GM19397 (cell line): ENCODE measurements at regions not wholly inside any gene's neighbourhood (a gene's known extent, or its start where the extent isn't known, plus 50 kb on each side); places are given as distances from the start of the nearest gene placed in this dataset.

Source experiments
- ATAC-seq: cut with Tn5 transposase; IDR thresholded peaks from one replicate; pipeline ENCODE4 v1.9.1; 2021; ENCODE audit warnings: mild to moderate bottlenecking, moderate library complexity; ENCODE audit not compliant: unreplicated experiment

DNA sequence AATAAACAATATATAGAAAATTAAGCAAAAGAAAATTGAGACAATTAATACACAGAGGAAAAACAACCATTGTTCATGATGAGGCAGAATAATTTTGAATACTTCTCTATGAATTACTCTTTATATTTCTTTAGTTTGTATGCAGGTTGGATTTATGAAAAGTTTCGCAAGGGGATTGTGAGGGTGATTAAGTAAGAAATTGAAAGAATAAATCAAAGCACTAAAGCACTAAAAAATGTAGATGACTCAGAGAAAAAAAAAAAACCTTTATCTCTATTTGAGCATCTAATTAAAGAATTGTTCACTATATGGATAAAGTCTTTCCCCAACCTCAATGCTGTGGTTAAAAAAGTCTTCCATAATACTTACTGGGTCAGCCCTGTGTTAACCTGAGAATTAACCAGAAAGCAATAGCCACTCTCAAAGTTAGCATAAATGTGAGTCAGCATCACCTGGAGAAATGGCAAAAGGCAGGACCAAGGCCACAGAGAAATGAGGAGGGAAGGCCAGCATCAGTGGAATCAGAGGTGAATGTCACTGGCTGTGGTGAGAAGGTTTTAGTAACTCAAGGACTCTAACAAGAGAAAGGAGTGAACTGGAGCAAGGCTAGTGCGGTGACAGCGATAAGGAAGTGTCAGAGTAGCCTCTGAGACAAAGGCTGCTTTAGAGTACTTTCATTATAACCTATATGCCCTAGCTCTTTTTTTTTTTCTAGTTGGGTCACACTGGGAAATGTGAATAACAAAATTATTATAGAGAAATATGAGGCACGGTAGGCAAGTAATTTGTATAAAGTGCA lies 310.4 kb downstream of the KCNC2 start:
- ATAC-seq, result no peak

DNA sequence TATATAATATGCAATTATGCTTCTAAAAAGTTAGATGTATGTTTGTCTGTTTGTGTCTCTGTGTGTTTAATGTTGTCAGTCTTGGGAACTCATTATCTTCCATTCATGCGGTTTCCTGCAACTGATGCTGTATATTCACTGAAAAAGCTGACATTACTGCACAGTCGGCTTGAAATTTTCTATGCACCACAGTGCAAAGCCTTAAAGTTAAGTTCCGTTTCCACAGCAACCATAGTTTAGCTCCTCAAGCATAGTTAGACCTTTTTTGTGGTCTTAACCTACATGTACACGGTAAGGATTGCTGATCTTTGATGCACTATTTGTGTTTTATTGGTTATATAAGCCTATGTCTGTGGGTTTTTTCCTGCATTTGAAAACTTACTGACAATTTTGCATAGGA lies 309.4 kb downstream of the KCNC2 start:
- ATAC-seq, result no peak

DNA sequence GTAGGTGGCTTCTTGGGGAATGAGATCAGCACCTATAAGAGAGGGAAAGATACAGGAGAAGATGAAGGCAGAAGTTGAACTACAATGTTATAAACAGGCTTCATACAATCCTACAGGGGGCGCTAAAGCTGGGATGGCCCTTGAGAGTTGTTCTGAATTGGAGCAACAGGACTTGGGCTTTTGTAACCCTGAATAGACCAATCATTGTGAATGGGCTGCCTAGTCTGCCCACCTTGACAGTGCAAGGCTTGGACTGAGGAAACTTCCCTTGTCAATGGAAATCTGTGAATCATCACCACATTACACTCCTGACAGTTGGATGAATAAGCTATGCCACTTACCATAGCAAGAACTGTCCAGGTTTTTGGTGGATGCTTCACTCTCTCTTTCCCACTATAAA lies 306.1 kb downstream of the KCNC2 start:
- ATAC-seq, result no peak

DNA sequence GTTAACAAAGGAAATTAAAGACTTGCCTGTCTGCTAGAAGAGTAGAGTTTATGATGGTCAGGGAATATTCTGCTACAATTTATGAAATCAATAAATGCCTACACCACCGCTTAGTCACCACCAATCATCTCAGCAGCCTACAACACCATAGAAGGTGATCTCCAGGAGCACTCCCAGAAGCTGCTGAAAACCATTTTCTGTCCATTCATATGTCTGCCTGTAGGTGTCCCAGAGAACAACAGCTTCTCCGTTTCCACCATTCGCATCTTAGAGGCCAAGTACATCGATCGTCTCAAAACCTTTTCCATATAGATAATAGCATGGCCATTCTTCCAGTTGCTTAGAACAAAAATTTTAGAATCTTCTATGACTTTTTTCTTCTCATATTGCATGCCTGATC lies 303.4 kb downstream of the KCNC2 start:
- no peak for ATAC-seq

DNA sequence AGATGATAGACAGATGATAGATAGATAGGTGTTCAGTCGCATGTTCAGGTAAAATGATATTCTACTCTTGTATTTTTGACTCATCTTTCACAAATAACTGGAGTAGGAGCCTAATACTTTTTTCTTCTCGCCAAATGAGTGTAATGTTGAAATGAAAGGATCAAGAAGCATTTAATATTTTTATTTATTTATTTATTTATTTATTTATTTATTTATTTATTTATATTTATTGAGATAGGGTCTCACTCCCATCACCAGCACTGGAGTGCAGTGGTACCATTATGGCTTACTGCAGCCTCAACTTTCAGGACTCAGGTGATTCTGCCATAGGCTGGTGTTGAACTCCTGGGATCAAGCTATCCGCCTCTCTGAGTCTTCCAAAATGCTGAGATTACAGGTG lies 298.8 kb downstream of the KCNC2 start:
- no peak for ATAC-seq

DNA sequence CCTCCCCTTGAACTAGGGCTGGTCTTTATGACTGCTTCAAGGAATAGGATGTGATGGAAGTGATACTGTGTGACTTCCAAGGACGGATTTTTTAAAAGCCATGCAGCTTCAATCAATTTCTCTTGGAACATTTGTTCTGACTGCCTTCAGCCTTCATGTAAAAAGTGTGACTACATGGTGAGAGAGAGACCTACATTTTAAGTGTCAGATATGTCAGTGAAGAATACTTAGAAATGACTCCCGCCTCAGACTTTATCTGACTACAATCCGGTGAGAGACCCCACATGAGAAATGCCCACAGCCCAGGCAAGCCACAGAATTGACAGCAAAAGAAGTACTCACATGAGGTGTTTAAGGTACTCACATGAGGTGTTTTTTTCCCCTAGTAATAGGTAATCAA lies 295.3 kb downstream of the KCNC2 start:
- ATAC-seq, result no peak

DNA sequence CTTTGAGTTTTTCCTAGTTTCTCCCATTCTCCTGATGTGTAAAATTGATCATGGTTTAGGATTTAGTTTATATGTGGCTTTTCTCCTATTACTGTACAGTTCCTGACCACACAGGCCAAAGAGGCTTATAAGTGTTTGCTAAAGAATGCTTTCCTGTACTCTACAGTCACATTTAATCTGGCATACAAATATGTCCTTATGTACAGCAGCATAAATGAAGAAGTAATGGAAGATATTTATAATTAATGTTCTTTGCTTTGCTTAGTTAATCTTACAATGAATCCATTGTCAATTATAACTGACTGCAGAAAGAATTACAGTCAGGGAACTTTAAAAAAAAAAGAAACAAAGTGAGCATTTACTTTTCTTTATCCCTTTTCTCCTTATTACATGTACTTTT lies 293.9 kb downstream of the KCNC2 start:
- no peak for ATAC-seq

DNA sequence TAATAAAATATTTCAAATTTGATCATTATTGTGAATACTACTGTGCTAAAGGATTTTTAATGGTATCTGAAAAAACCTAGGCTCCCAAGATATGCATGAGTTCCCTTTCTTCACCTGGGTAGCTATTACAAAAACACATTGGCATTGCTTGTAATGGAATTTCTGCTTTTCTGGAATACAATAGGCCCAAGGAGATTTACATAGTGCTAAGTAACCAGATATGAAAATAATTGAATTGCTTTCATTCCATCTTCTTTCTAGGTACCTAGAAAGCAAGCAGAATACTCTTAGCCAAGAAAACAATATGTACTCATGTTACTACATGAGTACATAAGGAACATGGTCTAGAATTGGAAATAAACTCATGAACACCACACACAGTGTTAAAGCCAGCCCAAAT lies 291.9 kb downstream of the KCNC2 start:
- ATAC-seq, result no peak

DNA sequence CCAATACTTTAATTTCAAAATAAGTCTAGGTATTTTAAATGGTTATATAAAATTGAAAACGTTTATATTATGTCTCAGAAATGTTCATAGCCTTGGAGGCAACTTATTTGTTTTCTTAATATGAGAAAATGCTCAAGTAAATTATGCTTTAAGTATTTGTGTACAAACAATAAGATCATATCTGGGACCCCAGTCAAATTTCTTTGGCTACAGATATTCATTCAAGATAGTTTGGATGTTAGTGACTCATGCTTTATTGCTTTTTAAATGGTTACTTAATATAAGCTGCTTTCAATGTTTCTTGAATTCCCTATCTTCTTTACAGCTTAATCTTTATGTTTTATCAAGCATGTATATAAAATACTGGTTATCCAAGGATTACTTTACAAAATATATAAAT lies 291.3 kb downstream of the KCNC2 start:
- no peak for ATAC-seq

DNA sequence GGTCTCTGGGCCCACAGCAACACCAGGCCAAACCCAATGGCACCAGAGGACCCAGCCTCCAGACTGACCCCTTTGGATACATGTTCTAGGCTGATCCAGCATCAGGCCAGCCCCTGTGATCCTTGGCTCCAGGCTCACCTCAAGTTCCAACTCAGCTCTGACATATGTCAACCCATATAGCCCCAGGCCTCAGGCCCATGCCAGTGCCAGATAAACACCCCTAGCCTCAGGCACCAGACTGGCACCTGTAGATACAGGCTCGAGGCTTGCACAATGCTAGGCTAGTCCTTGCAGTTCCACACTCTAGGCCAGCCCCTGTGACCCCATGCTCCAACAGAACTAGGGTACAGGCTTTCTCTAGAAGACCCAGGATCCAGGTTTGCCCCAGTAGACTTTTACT lies 287.5 kb downstream of the KCNC2 start:
- no peak for ATAC-seq

DNA sequence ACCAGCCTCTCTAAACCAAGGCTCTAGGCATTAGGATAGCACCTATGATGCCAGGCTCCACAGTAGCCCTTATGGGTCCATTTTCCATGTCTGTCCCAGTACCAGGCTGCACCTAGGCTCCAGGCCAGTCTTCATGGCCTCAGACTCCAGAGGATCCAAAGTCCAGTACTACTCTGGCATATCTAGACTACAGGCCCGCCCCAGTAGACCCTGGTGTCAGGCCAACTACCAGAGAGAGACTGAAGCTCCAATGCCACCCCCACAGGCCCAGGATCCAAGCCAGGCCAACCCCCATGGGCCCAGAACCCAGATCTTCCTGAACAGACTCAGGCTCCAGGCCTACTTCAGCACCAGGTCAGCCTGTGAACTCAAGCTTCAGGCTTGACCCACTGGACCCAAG lies 287.0 kb downstream of the KCNC2 start:
- no peak for ATAC-seq

DNA sequence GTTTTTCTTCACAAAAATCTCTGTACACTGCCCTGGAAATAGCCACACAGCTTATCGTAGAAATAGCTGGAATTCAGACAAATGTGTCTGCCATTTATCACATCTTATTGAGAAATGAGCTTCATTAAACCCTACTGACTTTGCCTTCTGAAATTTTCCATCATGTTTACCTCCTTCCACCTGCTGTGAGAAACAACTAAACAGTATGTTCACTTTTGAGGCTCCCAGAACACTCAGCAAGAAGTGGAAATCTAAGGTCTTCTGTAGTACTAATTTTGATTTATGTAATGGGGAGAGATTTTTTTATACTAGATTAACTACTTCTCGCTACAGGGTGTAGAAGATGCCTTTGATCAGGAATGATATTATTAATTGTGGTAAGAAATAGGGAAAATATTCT lies 268.0 kb downstream of the KCNC2 start:
- ATAC-seq, result no peak

DNA sequence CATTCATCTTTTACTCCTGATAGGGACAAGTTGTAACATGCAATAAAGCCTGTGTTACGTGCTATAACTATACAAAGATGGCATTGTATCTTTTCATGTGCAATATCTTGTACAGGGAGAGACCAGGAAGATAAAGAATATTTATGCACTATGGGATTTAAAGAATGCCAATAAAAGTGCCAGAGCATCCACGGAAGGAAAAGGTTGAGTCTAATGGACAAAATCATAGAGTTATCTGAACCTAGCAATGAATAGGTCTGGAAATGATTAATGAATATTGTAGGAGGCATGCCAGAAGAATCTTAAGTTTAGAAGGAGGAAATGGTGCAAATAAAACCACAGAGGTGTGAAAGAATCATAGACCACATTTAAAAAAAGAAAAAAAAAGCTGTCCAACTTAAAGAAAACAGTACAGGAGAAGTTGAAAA lies 263.9 kb downstream of the KCNC2 start:
- no peak for ATAC-seq

DNA sequence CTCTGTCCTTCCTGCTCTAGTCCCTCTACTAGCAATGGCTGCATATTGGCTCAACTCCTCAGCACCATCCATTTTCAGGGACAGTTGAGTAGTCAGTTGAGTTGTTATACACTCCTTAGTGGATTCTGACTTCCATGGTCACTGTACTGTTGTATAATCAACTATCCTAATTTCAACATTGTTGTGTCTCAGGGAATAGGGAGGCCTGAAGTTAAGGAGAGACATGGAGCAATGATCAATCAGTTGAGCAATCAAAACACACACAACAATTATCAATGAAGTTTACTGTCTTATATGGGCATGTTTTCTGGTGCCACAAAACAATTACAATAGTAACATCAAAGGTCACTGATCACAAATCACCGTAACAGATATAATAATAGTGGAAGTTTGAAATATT lies 255.9 kb downstream of the KCNC2 start:
- ATAC-seq, result no peak

DNA sequence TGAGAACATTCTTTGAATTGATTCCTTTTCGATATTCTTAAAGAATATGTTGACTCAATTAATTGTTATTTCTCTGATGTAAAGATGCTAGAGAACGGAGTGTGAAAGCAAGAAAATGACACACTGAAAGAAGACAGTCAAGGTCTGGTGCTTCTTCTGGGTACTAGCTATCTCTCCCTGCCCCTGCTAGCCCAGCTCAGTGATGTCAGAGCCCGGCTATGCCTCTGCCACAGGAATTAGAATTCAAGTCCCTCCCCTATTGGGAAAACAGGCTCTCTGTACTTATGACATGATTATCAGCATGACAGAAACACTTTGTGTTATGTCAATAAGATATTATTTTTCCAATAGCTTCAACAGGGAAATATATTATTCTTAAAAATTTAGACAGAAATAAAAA lies 252.4 kb downstream of the KCNC2 start:
- ATAC-seq, result no peak

DNA sequence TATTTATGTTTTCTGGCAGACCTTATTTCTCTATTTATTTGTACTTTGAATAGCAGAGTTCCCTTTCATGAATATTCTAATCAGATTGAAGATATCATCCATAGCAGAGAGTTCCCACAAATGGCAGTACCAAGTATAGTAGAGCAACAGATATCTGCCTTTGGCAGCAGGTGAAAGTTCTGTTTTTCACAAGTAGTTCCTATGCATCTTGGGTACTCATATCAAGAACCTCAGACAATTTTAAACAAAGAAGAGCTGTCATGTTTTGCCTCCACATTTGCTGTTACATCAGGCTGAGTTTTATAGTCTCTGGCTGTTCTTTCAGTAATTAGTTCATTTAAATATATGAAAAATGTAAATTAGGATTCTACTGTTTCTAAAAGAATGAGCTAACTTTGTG lies 252.0 kb downstream of the KCNC2 start:
- no peak for ATAC-seq

DNA sequence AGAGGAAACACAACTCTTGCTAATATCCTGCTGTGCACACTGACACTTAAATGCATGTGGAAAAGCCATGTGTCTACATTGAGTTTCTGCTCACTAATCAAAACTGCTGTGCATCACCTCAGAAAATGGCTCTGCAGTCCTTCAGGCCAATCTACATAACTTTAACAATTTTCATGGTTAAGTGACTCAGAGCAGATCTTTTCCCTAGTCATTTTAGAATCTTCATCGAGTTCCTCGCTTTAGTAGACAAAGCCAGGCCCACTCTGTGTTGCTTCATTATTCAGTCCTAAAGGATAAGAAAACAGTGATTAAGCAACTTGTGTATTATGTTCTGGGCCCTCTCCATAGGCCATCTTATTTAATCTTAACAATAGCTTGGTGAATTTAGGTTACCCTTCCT lies 250.0 kb downstream of the KCNC2 start:
- no peak for ATAC-seq

DNA sequence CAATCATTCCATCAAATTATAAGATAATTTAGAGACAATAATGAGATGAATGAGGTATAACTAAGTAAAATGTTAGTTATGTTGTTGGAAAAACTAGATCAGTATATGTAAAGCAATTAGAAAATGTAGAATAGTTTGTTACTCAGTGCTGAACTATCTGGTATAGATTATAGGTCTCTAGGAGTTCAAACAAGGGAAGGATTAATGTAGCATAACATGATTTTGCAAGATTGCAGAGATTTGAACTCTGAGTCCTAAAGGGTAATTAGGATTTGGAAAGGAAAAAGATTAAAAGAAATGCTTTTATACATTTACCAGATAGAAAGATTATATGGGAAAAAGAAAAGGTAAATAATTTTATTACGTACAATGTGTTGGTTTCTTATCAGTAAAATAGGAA lies 246.3 kb downstream of the KCNC2 start:
- ATAC-seq, result no peak

DNA sequence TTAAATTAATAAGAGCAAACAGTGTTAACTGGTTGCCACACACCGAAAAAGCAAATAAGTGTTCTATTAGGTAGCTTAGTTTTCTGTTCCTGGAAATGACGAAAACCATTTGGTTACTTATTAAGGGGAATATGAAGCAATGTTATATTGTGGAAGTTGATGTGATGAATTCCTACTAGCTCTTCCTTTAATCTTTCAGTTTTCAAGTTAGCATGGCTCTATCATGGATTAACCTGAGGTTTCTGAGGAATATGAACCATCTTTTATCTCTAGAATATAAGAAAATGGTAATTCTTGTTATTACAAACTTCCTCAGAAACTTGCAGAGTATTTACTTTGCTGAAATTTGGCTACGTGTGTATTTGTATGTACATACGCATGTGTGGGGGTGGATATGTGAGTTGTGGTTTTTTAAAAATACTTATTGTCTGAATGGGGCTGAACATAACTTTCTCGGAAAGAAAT lies 245.7 kb downstream of the KCNC2 start:
- ATAC-seq, result no peak

DNA sequence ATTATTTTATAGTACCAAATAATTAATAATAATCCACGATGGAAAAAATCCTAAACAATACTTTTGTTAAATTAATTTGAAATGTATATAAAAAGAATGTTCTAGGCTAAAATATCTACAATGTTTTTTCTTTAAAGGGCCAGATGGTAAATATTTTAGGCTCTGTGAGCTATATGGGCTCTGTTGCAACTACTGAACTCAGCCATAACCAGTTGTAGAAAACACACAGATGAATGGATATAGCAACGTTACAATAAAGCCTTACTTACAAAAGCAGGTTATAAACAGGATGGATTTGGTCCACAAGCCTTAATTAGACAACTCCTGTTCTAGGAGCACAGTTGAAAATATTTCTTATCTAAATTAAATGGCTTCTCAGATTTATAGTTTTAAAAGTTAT lies 245.2 kb downstream of the KCNC2 start:
- ATAC-seq, result no peak

DNA sequence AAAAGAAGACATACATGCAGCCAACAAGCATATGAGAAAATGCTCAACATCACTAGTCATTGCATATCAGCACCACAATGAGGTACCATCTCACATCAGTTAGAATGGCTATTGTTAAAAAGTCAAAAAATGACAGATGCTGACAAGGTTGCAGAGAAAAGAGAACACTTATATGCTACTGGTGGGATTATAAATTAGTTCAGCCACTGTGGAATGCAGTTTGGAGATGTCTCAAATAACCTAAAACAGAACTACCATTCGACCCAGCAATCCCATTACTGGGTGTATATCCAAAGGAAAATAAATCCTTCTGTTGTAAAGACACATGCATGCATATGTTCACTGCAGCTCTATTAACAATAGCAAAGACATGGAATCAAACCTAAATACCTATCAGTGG lies 238.4 kb downstream of the KCNC2 start:
- no peak for ATAC-seq

DNA sequence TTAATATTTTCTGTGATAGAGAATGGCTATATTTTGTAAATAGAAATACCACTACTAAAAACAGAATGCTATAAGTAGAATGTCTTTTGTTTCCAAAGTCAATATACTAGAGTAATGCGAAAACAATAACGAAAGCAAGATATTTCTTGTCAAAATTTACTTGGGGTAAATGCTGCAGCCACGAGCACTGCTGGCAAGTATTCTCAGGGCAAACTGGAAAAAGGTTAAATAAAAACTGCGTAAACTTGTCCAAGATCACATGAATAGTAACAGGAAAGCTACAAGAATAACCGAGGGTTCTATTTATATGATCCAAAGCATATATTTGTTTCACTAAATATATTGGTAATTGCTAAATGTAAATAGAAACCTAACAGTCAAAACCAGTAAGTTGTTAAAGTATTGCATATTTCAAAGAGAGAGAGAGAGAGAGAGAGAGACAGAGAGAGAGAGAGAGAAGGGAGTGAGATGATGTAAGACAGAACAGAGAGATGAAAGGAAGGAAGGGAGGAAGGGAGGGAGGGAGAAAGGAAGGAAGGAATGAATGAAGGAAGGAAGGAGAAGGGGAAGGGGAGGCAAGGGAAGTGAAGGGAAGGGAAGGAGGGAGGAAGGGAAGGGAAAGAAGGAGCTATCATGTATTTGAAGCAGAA lies 231.7 kb downstream of the KCNC2 start:
- no peak for ATAC-seq

DNA sequence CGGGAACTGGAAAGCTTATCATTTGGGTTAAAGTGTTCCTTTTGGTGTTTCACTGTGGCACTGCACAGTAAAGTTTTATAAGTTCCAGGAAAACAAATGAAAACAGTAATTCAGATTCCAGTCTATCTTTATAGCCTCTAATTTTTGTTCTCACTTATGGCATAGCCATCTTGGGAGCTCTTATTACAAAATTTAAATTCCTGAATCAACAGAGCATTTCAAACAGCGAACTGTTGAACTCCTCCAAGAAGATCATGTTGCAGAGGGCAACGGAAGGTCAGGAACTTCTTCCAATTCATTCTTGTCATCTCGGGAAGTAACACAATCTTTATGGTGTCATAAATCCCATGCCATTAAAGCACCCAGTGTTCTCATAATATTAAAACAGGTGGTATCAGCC lies 229.1 kb downstream of the KCNC2 start:
- no peak for ATAC-seq
